HG03460 (cell line): ENCODE measurements at regions not wholly inside any gene's neighbourhood (a gene's known extent, or its start where the extent isn't known, plus 50 kb on each side); places are given as distances from the start of the nearest gene placed in this dataset.
"Not testable (repeated sequence)": the region's sequence is repeated elsewhere in the genome, so short reads cannot be mapped to it uniquely, and the experiment has no call there.

ENCODE experiments used
- ATAC-seq: cut with Tn5 transposase; IDR thresholded peaks from one replicate; pipeline ENCODE4 v1.9.1; 2021; ENCODE audit not compliant: unreplicated experiment

DNA sequence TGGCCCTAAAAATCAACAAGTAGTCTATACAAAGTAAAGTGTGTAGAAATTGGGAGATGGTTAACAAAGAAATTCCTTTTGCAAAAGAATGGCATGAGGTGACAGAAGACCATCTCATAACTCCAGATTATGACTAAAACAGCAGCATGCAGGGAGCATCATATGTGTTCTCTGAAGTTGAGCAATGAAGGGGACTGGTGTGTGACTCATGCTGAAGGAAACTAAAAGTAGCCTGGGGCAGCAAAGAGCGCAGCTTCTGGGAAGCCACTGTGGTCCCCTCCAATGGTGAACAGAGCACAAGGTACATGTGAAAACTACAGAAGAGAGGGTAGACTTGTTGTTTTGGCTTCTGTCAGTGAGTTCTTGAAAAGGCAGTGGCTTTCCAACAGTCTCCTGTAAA, 133.4 kb downstream of the MACC1 start:
- no peak for ATAC-seq

- ATAC-seq = no peak
Observed at GRCh38 chr7:20079080-20079479, 138.1 kb downstream of the MACC1 start.

DNA sequence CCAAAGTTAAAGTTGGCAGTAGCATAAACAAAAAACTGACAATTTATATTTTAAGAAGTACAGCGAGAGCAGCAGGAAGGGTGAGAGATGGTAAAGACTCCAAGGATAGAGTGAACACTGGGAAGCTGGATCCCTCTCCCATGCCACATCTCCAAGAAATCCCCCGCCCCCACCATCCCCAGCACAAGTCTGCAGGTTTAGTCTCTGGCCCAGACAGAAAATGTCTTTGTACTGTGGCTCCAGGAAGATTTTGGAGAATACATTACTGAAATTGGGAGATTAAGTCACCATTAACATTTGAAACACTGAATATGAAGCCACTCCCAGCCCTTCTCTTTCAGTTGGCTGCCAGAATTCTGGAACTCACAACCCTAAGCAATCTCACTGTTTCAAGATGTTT, 140.3 kb downstream of the MACC1 start:
- ATAC-seq = no peak

- ATAC-seq = no peak
Observed at GRCh38 chr7:20075992-20076820, 141.0 kb downstream of the MACC1 start.

DNA sequence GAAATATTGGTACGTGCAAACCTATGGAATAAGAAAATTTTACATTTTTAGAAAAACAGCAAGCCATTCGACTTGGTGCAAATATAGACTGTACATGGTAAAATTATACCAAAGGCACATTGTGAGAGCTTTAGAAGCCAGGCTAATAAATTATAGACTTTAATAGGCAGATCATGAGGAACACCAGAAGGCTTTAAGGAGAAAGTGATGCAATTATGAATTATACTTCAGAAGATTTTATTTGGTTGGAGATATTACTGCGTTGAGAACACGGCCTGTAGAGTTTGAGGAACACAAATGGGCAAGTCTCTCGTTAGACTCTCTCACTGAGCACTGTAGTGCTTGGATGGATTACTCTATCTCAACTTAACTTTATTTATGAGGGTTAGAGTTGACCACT, 141.7 kb downstream of the MACC1 start:
- ATAC-seq = no peak

DNA sequence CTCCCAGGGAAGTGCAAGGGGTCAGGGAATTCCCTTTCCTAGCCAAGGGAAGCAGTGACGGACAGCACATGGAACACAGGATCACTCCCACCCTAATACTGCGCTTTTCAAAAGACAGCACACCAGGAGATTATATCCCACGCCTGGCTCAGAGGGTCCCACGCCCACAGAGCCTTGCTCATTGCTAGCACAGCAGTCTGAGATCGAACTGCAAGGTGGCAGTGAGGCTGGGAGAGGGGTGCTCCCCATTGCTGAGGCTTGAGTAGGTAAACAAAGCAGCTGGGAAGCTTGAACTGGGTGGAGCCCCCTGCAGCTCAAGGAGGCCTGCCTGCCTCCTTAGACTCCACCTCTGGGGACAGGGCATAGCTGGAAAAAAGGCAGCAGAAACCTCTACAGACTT, 149.2 kb downstream of the MACC1 start:
- ATAC-seq = not testable (repeated sequence)

DNA sequence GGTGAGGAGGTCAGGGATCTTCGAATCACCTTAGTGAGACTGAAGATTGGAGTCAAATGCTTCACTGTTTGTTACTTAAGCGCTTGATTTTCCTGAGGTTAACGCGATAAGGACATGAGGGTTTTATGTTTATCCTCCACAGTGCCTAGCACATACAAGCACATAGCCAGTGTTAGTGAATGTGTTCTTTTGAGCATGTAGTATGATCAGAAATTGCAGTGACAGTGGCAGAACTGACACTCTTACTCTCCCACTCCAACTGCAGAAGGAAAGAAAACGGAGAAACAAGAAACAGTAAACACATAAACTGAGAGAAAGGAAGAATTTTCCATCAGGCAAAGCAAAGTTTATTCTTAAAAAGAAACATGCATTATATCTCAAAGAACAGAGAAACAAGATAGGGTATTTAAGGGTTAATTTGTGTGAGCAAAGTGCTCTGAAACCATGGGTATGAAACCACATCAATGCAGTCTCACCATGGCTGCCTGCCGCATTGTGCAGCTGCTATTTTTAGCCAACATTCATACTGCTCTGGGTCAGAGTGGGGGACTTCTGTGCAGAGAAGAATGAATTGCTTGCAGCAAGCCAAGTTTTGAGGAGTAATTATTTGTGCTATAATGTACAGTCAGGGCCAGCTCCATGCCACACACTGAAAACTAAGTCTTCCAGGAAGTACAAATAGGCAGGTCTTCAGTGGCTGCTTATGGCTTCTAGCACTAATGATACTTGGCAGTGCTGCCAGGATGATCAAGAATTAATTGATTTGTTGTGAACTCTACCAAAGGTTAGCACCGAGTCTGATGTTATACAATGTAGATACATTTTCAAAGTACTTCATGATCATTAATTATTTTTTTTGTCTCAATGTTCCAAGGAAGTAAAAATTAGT, 152.0 kb downstream of the MACC1 start:
- ATAC-seq = peak; percentile 95

DNA sequence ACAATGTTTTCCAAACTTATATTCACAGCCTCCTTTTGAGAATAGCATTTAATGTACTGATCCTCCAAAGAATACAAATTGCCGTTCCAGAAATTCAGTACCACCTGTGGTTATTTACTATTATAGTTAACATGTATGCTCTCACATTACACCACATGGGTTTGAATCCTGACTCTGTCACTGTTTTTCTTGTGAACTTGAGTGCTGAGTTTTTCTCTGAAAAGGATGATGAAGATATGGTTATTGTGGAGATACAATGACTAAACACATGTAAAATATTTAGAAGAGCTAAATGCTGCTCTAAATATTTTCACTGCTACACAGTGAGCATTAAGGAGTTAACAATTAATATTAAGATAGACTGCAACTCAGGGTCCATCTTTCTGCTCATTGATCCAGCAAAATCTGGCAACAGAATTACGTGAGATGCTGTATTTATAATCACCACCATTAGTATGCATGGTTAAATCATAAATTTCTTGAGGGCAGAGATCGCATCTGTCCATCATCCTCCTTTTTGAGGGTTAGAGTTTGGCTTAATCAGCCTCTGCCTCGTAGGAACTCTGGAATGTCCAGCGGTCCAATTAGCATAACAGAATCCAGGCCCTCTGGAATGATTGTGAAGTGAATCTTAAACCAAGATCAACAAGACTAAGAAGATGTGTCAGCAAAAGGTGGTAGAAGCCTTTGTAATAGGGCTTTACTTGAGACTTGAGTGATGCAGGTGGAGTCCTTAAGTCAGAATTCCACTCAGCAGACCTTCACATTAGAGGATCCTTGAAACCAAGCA, 152.8 kb downstream of the MACC1 start:
- ATAC-seq = no peak

DNA sequence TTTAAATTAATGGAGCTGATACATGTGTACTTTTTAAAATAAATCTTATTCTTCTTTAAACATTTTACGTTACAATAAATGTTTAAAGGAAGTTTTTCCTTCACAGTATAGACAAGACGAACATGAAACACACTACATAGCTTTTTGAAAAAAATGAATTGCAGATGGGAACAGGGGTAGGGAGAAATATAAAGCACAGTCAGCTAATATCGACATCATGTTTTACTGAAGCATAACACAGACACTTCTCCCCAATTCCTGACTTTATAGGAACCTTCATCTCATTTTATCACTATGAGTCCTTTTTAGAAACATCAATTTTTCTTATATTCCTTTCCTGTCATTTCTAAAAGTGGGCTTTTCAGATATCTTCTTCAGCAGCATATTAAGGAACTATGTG, 153.5 kb downstream of the MACC1 start:
- ATAC-seq = no peak

DNA sequence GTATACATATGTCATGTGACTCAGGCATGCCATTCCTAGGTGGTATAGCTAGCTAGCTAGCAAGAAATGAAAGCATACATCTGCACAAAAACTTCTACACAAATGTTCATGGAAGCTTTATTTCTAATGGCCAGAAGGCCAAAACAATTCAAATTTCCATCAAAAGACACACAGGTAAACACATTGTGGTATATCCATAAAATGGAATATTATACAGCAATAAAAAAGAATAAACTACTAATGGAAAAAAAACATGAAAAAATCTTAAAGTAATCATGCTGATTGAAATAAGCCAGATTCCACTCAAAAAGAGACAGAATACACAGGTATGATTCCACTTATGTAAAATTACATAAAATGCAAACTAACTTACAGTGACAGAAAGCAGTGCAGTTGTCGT, 154.3 kb downstream of the MACC1 start:
- no peak for ATAC-seq

- no peak for ATAC-seq
Observed at GRCh38 chr7:20053334-20054104, 163.7 kb downstream of the MACC1 start.

- no peak for ATAC-seq
Observed at GRCh38 chr7:20050241-20050966, 166.8 kb downstream of the MACC1 start.

DNA sequence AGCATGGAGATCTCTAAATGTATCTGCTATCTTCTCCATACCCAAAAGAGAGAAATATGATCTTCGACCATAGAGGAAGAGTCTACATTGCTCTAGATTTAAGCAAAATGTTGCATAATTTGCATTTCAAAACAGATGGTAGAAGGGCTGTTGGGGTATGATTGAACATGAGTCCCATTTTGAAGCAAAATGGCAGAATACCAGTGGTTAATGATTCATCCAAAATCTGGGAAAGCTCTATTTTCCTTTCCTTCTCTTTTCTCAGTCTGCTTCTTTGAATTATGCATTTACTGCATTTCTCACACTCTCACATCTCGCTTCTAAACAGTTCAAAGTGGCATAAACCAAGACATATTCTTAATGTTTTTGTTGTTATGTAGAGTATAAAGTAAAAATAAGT, 178.5 kb downstream of the MACC1 start:
- no peak for ATAC-seq

- no peak for ATAC-seq
Observed at GRCh38 chr7:20035279-20035875, 181.8 kb downstream of the MACC1 start.

GRCh38 chr7:20033621-20034400, 183.4 kb downstream of the MACC1 start:
- ATAC-seq = no peak

- ATAC-seq = no peak
Observed at GRCh38 chr7:20032741-20033140, 184.4 kb downstream of the MACC1 start.

DNA sequence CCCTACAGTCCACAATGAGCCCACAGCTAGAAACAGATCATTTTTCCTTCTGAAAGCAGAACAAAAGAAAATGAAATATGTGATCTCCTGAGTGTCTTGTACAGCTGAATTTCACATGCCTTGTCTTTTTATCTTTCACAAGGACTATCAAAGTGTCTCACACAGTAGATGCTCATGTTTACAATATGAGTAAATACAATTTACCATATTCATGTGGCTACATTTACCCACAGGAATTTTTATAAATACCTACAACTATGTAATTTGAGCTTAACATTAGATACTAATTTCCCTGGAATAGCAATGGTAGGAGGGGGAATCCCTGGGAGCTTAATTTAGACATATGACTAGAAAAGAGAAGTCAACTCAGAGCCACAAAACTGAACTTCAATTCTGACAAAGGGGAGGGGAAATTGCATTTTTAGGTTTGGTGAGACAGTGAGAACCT, 186.2 kb downstream of the MACC1 start:
- peak; percentile 42 for ATAC-seq

DNA sequence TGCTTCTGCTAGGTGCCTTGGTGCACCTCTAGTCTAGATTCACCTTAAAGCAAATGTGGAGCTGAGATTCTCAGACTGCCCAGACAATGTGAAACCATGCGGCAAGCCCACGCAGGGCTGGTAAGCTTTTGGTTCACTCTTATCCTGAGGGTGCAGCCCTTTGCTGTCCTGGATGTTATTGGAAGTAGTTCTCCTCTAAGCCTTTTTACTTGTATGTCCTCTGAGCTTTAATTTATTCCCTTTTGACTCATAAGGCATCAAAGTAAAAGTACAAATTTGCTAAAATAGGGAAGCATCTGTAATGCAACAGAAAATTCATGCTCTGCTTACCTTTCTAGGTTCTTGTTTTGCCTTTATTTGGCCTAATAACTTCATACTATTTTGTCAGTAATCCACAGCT, 186.8 kb downstream of the MACC1 start:
- ATAC-seq = peak; percentile 74

DNA sequence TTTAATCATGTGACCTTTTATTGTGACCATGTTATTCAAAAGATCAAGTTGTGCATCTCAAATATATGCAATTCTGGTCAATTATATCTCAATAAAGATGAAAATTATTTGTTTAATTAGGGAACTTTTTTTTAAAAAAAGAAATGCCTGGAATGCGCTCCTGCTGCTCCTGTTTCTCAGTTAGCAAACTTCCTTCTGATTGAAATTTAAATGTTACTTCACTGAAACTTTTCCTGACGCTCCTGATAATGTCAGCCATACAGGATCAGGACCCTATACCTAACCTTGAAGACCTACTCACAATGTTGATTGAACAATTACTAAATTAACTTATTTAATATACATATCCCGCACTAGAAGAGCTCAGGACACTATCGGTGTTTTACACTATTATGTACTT, 190.4 kb downstream of the MACC1 start:
- ATAC-seq = no peak
